Astrocyte (in vitro differentiated cells and primary cell): ENCODE measurements at regions not wholly inside any gene's neighbourhood (a gene's known extent, or its start where the extent isn't known, plus 50 kb on each side); places are given as distances from the start of the nearest gene placed in this dataset.

ENCODE experiments used
- DNase-seq: peaks from one replicate; pipeline ENCODE4 v3.0.0-alpha.2; 2010; ENCODE audit warnings: low read depth
- FAIRE-seq: peaks from 2 replicates; lab custom pipeline; 2011; peaks lifted over from hg19 to GRCh38; lab: Jason Lieb, UNC
- H2AFZ ChIP-seq: 2 replicates; pipeline ENCODE4 v1.6.0; 2012; ENCODE audit warnings: low read depth, low read length, inconsistent platforms
- H3K27ac ChIP-seq: 2 replicates; pipeline ENCODE4 v1.5.1; 2011; ENCODE audit warnings: low read depth, low read length, inconsistent platforms
- H3K27me3 ChIP-seq: 2 replicates; pipeline ENCODE4 v1.6.0; 2011; ENCODE audit warnings: low read length, inconsistent platforms; ENCODE audit not compliant: insufficient read depth
- H3K36me3 ChIP-seq: 2 replicates; pipeline ENCODE4 v1.5.1; 2011; ENCODE audit warnings: low read length, inconsistent platforms; ENCODE audit not compliant: insufficient read depth
- H3K4me1 ChIP-seq: 2 replicates; pipeline ENCODE4 v1.5.1; 2011; ENCODE audit warnings: low read length, inconsistent platforms; ENCODE audit not compliant: insufficient read depth
- H3K4me2 ChIP-seq: 2 replicates; pipeline ENCODE4 v1.6.0; 2012; ENCODE audit warnings: low read length, inconsistent platforms
- H3K4me3 ChIP-seq: 2 replicates; pipeline ENCODE4 v1.5.1; 2011; ENCODE audit warnings: low read depth, mild to moderate bottlenecking, low read length, inconsistent platforms; ENCODE audit not compliant: insufficient read depth
- H3K79me2 ChIP-seq: 2 replicates; pipeline ENCODE4 v1.6.0; 2012; ENCODE audit warnings: mild to moderate bottlenecking, low read length, inconsistent platforms; ENCODE audit not compliant: insufficient read depth
- H3K9ac ChIP-seq: 2 replicates; pipeline ENCODE4 v1.6.0; 2012; ENCODE audit warnings: mild to moderate bottlenecking, low read length, inconsistent platforms
- H3K9me3 ChIP-seq: 2 replicates; pipeline ENCODE4 v1.5.1; 2012; ENCODE audit warnings: low read depth, mild to moderate bottlenecking, low read length, inconsistent platforms; ENCODE audit not compliant: insufficient read depth
- H4K20me1 ChIP-seq: 2 replicates; pipeline ENCODE4 v1.6.0; 2012; ENCODE audit warnings: low read length, inconsistent platforms; ENCODE audit not compliant: insufficient read depth
- H3K27ac Mint-ChIP-seq: one replicate; pipeline ENCODE4 v1.8.0; 2021; ENCODE audit warnings: mild to moderate bottlenecking, mixed read lengths; ENCODE audit not compliant: unreplicated experiment
- H3K27me3 Mint-ChIP-seq: one replicate; pipeline ENCODE4 v1.8.0; 2021; ENCODE audit warnings: low read depth, mixed read lengths; ENCODE audit not compliant: unreplicated experiment
- H3K36me3 Mint-ChIP-seq: one replicate; pipeline ENCODE4 v1.8.0; 2021; ENCODE audit warnings: low read depth, mixed read lengths; ENCODE audit not compliant: unreplicated experiment
- H3K4me1 Mint-ChIP-seq: one replicate; pipeline ENCODE4 v1.8.0; 2021; ENCODE audit warnings: low read depth, mixed read lengths; ENCODE audit not compliant: unreplicated experiment
- H3K4me3 Mint-ChIP-seq: one replicate; pipeline ENCODE4 v1.8.0; 2021; ENCODE audit warnings: mild to moderate bottlenecking, moderate library complexity, mixed read lengths; ENCODE audit not compliant: unreplicated experiment
- H3K9me3 Mint-ChIP-seq: one replicate; pipeline ENCODE4 v1.8.0; 2021; ENCODE audit warnings: mild to moderate bottlenecking, mixed read lengths; ENCODE audit not compliant: unreplicated experiment
- CTCF ChIP-seq: IDR thresholded peaks from 2 replicates; pipeline ENCODE4 v1.5.1; 2011; ENCODE audit warnings: low read depth, mild to moderate bottlenecking, inconsistent platforms, low read length, moderate library complexity; ENCODE audit not compliant: insufficient read depth
- EZH2 ChIP-seq: IDR thresholded peaks from 2 replicates; pipeline ENCODE4 v1.6.1; 2012; ENCODE audit warnings: mild to moderate bottlenecking, low read length, inconsistent platforms; ENCODE audit not compliant: insufficient read depth

- Histone ChIP-seq H3K4me2 (no peak overlapping the region), H3K79me2 (no peaks in the 10 kb centered on the region), H3K4me3 (no peak overlapping the region), H3K36me3 (no peaks in the 10 kb centered on the region), H3K4me1 (no peaks in the 10 kb centered on the region), H2AFZ (no peak overlapping the region), H3K27me3 (no peaks in the 10 kb centered on the region), H3K9me3 (no peaks in the 10 kb centered on the region), H3K9ac (no peak overlapping the region), H4K20me1 (no peaks in the 10 kb centered on the region), H3K27ac (no peak overlapping the region)
- no peak for TF ChIP-seq CTCF
- TF ChIP-seq EZH2 = no peak
- Mint-ChIP-seq H3K4me3 (no peak overlapping the region), H3K36me3 (no peaks in the 10 kb centered on the region), H3K9me3 (no peaks in the 10 kb centered on the region), H3K4me1 (no peaks in the 10 kb centered on the region), H3K27me3 (no peaks in the 10 kb centered on the region), H3K27ac (no peak overlapping the region)
- DNase-seq (no peak), FAIRE-seq (no peak)
These were observed 1811.2 kb upstream of the PCDH10 start for GRCh38 chr4:131337936-131338335.

DNA sequence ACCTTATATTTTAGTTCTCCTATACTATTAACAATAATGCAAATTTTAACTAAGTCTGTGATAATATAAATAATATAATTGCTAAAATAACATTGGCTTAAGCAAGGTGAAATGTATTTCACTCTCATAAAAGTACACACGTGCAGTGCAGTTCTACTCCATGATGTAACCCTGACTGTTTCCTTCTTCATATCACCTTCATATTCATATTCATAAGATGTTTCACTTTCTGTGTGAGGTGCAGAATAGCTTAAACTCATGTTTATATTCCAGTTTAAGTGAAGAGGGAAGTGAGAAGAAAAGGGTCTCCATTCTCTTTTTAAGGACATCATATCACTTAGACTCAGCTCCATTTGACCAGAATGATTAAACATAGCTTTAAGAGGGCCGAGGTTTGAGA lies 1810.0 kb upstream of the PCDH10 start:
- no peaks in the 10 kb centered on the region for H3K9me3 ChIP-seq
- H4K20me1 ChIP-seq = no peaks in the 10 kb centered on the region
- no peak overlapping the region for H3K27ac ChIP-seq
- FAIRE-seq = no peak
- H3K27me3 Mint-ChIP-seq = no peaks in the 10 kb centered on the region
- DNase-seq = no peak
- no peak overlapping the region for H3K9ac ChIP-seq
- no peaks in the 10 kb centered on the region for H3K4me1 ChIP-seq
- TF ChIP-seq EZH2 (no peak), CTCF (no peak)
- no peaks in the 10 kb centered on the region for H3K4me1 Mint-ChIP-seq
- no peak overlapping the region for H3K27ac Mint-ChIP-seq
- H3K27me3 ChIP-seq = no peaks in the 10 kb centered on the region
- no peaks in the 10 kb centered on the region for H3K36me3 Mint-ChIP-seq
- H3K36me3 ChIP-seq = no peaks in the 10 kb centered on the region
- H3K9me3 Mint-ChIP-seq = no peaks in the 10 kb centered on the region
- no peak overlapping the region for H3K4me2 ChIP-seq
- H2AFZ ChIP-seq = no peak overlapping the region
- no peaks in the 10 kb centered on the region for H3K79me2 ChIP-seq
- no peak overlapping the region for H3K4me3 Mint-ChIP-seq
- H3K4me3 ChIP-seq = no peak overlapping the region

GRCh38 chr4:131344761-131345160 lies 1804.3 kb upstream of the PCDH10 start:
- no peaks in the 10 kb centered on the region for H3K27me3 ChIP-seq
- Mint-ChIP-seq H3K4me1 (no peaks in the 10 kb centered on the region), H3K36me3 (no peaks in the 10 kb centered on the region), H3K9me3 (no peaks in the 10 kb centered on the region), H3K27ac (no peak overlapping the region), H3K27me3 (no peaks in the 10 kb centered on the region), H3K4me3 (no peak overlapping the region)
- H3K4me1 ChIP-seq = no peaks in the 10 kb centered on the region
- no peak overlapping the region for H2AFZ ChIP-seq
- H3K79me2 ChIP-seq = no peaks in the 10 kb centered on the region
- FAIRE-seq (no peak), DNase-seq (no peak)
- H3K9ac ChIP-seq = no peak overlapping the region
- H3K4me3 ChIP-seq = no peak overlapping the region
- H4K20me1 ChIP-seq = no peaks in the 10 kb centered on the region
- H3K27ac ChIP-seq = no peak overlapping the region
- H3K9me3 ChIP-seq = no peaks in the 10 kb centered on the region
- no peak overlapping the region for H3K4me2 ChIP-seq
- H3K36me3 ChIP-seq = no peaks in the 10 kb centered on the region
- TF ChIP-seq CTCF (no peak), EZH2 (no peak)
